HG03135 (cell line): ENCODE measurements at regions not wholly inside any gene's neighbourhood (a gene's known extent, or its start where the extent isn't known, plus 50 kb on each side); places are given as distances from the start of the nearest gene placed in this dataset.
"Not testable (repeated sequence)": the region's sequence is repeated elsewhere in the genome, so short reads cannot be mapped to it uniquely, and the experiment has no call there.

Experiments
- ATAC-seq: cut with Tn5 transposase; IDR thresholded peaks from one replicate; pipeline ENCODE4 v1.9.1; 2021; ENCODE audit warnings: mild to moderate bottlenecking, moderate library complexity; ENCODE audit not compliant: unreplicated experiment

- not testable (repeated sequence) for ATAC-seq
These were observed 116.5 kb upstream of the SPATA31D4 start for GRCh38 chr9:81811688-81812087.

GRCh38 chr9:81814401-81814793 lies 113.8 kb upstream of the SPATA31D4 start:
- ATAC-seq, result no peak

- peak; percentile 84 for ATAC-seq
These were observed 113.3 kb upstream of the SPATA31D4 start for GRCh38 chr9:81814794-81815464.

- ATAC-seq, result no peak
These were observed 112.4 kb upstream of the SPATA31D4 start for GRCh38 chr9:81815781-81816180.

GRCh38 chr9:81819155-81819554 lies 109.1 kb upstream of the SPATA31D4 start:
- no peak for ATAC-seq

GRCh38 chr9:81819859-81820546 lies 108.2 kb upstream of the SPATA31D4 start:
- no peak for ATAC-seq

GRCh38 chr9:81822301-81822865 lies 105.8 kb upstream of the SPATA31D4 start:
- no peak for ATAC-seq

- no peak for ATAC-seq
These were observed 105.3 kb upstream of the SPATA31D4 start for GRCh38 chr9:81822967-81823366.

GRCh38 chr9:81823672-81824554 lies 104.3 kb upstream of the SPATA31D4 start:
- ATAC-seq, result no peak

GRCh38 chr9:81824802-81825730 lies 103.2 kb upstream of the SPATA31D4 start:
- no peak for ATAC-seq

GRCh38 chr9:81825846-81826516 lies 102.2 kb upstream of the SPATA31D4 start:
- no peak for ATAC-seq

GRCh38 chr9:81826517-81826906 lies 101.7 kb upstream of the SPATA31D4 start:
- ATAC-seq, result no peak

- peak; percentile 81 for ATAC-seq
These were observed 100.5 kb upstream of the SPATA31D4 start for GRCh38 chr9:81827616-81828296.

GRCh38 chr9:81829195-81829882 lies 98.9 kb upstream of the SPATA31D4 start:
- no peak for ATAC-seq

GRCh38 chr9:81830431-81830830 lies 97.8 kb upstream of the SPATA31D4 start:
- ATAC-seq, result not testable (repeated sequence)

GRCh38 chr9:81832571-81833285 lies 95.5 kb upstream of the SPATA31D4 start:
- ATAC-seq, result no peak

GRCh38 chr9:81833563-81834345 lies 94.5 kb upstream of the SPATA31D4 start:
- no peak for ATAC-seq
